PC-9 (cell line): ENCODE measurements at regions not wholly inside any gene's neighbourhood (a gene's known extent, or its start where the extent isn't known, plus 50 kb on each side); places are given as distances from the start of the nearest gene placed in this dataset.

Experiments
- EZH2 ChIP-seq: fragments of 200-600 bp; sonication (generic); IDR thresholded peaks from 2 replicates; pipeline ENCODE4 v1.8.0; 2017; ENCODE audit warnings: antibody characterized with exemption, low read depth
- TF ChIP-seq, protein P1 (sequence below): fragments of 200-600 bp; sonication (generic); conservative IDR thresholded peaks from 2 replicates; pipeline ENCODE4 v1.6.1; 2017; ENCODE audit warnings: mixed run types, antibody characterized with exemption, mild to moderate bottlenecking, moderate library complexity

DNA sequence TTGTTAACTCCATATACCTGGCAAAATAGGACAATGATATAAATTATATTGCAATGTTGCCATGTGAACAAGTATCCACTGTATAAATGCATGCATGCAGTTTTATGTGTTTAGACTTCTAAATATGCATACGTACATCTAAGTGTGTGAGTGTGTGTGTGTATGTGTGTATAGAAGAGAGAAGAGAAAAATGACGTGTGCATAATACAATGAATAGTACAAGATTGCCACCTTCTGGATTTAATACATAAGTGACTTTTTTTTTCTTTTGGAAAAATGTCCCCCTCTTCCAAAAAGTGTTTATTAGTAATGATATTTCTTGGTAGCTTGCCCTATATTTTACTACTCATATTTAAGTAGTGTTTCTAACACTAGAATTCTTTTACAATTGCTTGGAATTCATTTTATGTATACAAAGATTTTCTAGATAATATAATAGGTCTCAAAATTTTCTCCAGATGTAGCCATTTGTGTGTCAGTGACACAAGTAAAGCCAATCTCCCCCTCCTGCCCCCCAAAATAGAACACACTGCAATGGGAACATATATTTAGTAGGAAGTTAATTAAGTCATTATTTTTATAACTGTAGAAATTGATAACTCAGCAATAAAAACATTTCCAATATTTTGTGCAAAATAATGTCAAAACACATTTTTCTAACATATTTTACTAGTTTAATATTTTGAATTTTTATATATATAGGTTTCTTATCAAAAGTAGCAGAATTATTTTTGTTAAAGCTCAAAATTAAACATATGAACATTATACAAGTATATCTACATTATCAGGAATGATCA is 783.3 kb upstream of the ATXN8OS start:
- TF ChIP-seq, protein P1, sequence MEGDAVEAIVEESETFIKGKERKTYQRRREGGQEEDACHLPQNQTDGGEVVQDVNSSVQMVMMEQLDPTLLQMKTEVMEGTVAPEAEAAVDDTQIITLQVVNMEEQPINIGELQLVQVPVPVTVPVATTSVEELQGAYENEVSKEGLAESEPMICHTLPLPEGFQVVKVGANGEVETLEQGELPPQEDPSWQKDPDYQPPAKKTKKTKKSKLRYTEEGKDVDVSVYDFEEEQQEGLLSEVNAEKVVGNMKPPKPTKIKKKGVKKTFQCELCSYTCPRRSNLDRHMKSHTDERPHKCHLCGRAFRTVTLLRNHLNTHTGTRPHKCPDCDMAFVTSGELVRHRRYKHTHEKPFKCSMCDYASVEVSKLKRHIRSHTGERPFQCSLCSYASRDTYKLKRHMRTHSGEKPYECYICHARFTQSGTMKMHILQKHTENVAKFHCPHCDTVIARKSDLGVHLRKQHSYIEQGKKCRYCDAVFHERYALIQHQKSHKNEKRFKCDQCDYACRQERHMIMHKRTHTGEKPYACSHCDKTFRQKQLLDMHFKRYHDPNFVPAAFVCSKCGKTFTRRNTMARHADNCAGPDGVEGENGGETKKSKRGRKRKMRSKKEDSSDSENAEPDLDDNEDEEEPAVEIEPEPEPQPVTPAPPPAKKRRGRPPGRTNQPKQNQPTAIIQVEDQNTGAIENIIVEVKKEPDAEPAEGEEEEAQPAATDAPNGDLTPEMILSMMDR = peak; percentile 54
- no peak for TF ChIP-seq EZH2
